ENCODE measurements at regions not wholly inside any gene's neighbourhood (a gene's known extent, or its start where the extent isn't known, plus 50 kb on each side); places are given as distances from the start of the nearest gene placed in this dataset.
A peak's percentile ranks its signal among the peaks of the same experiment; 100 is the strongest.
"Not testable (repeated sequence)": the region's sequence is repeated elsewhere in the genome, so short reads cannot be mapped to it uniquely, and the experiment has no call there.

- no peak for DNase-seq (ENCODE audit: low read depth, low spot score)
Observed at GRCh38 chrX:117843749-117844148, 272.9 kb downstream of the KLHL13 start.

GRCh38 chrX:117840645-117841044 is 276.0 kb downstream of the KLHL13 start:
- no peak for DNase-seq (ENCODE audit: low read depth, low spot score)

GRCh38 chrX:117839544-117839943 is 277.1 kb downstream of the KLHL13 start:
- DNase-seq (ENCODE audit: low read depth, low spot score): no peak

GRCh38 chrX:117838581-117839331 is 277.9 kb downstream of the KLHL13 start:
- DNase-seq (ENCODE audit: low read depth, low spot score): no peak

- no peak for DNase-seq (ENCODE audit: low read depth, low spot score)
Observed at GRCh38 chrX:117835034-117835433, 281.6 kb downstream of the KLHL13 start.

GRCh38 chrX:117834076-117834475 is 282.5 kb downstream of the KLHL13 start:
- DNase-seq (ENCODE audit: low read depth, low spot score): no peak

- not testable (repeated sequence) for DNase-seq (ENCODE audit: low read depth, low spot score)
Observed at GRCh38 chrX:117821472-117821871, 295.1 kb downstream of the KLHL13 start.

- peak; percentile 28 for DNase-seq (ENCODE audit: low read depth, low spot score)
Observed at GRCh38 chrX:117808426-117808825, 308.2 kb downstream of the KLHL13 start.

GRCh38 chrX:117803463-117803862 is 313.1 kb downstream of the KLHL13 start:
- DNase-seq (ENCODE audit: low read depth, low spot score): no peak

- DNase-seq (ENCODE audit: low read depth, low spot score): no peak
Observed at GRCh38 chrX:117788339-117788738, 328.3 kb downstream of the KLHL13 start.

- no peak for DNase-seq (ENCODE audit: low read depth, low spot score)
Observed at GRCh38 chrX:117771384-117771783, 345.2 kb downstream of the KLHL13 start.

- no peak for DNase-seq (ENCODE audit: low read depth, low spot score)
Observed at GRCh38 chrX:117768861-117769604, 347.6 kb downstream of the KLHL13 start.

- DNase-seq (ENCODE audit: low read depth, low spot score): no peak
Observed at GRCh38 chrX:117765211-117765610, 351.4 kb downstream of the KLHL13 start.

- no peak for DNase-seq (ENCODE audit: low read depth, low spot score)
Observed at GRCh38 chrX:117752745-117753144, 363.9 kb downstream of the KLHL13 start.

GRCh38 chrX:117751155-117751554 is 365.5 kb downstream of the KLHL13 start:
- no peak for DNase-seq (ENCODE audit: low read depth, low spot score)

- DNase-seq (ENCODE audit: low read depth, low spot score): no peak
Observed at GRCh38 chrX:117744958-117745357, 371.7 kb downstream of the KLHL13 start.

GRCh38 chrX:117743469-117744251 is 372.9 kb downstream of the KLHL13 start:
- peak; percentile 10 for DNase-seq (ENCODE audit: low read depth, low spot score)

- no peak for DNase-seq (ENCODE audit: low read depth, low spot score)
Observed at GRCh38 chrX:117713411-117713810, 403.2 kb downstream of the KLHL13 start.

GRCh38 chrX:117711782-117712181 is 404.8 kb downstream of the KLHL13 start:
- no peak for DNase-seq (ENCODE audit: low read depth, low spot score)

- no peak for DNase-seq (ENCODE audit: low read depth, low spot score)
Observed at GRCh38 chrX:117707948-117708743, 408.5 kb downstream of the KLHL13 start.

GRCh38 chrX:117701050-117701449 is 415.6 kb downstream of the KLHL13 start:
- no peak for DNase-seq (ENCODE audit: low read depth, low spot score)

All from ELF-1 (cell line).